Nucleus accumbens (tissue), 56 donors: ENCODE measurements at regions not wholly inside any gene's neighbourhood (a gene's known extent, or its start where the extent isn't known, plus 50 kb on each side); places are given as distances from the start of the nearest gene placed in this dataset.
"Not testable (repeated sequence)": the region's sequence is repeated elsewhere in the genome, so short reads cannot be mapped to it uniquely, and the experiment has no call there.

Source experiments
- DNase-seq, 56 donors: peaks; one replicate each; lab custom pipeline; 2025; lab: John Stamatoyannopoulos, UW

DNA sequence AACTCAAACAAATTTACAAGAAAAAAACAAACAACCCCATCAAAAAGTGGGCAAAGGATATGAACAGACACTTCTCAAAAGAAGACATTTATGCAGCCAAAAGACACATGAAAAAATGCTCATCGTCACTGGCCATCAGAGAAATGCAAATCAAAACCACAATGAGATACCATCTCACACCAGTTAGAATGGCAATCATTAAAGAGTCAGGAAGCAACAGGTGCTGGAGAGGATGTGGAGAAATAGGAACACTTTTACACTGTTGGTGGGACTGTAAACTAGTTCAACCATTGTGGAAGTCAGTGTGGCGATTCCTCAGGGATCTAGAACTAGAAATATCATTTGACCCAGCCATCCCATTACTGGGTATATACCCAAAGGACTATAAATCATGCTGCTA, 228.1 kb upstream of the AKR1E2 start:
- DNase-seq, result not testable (repeated sequence)

DNA sequence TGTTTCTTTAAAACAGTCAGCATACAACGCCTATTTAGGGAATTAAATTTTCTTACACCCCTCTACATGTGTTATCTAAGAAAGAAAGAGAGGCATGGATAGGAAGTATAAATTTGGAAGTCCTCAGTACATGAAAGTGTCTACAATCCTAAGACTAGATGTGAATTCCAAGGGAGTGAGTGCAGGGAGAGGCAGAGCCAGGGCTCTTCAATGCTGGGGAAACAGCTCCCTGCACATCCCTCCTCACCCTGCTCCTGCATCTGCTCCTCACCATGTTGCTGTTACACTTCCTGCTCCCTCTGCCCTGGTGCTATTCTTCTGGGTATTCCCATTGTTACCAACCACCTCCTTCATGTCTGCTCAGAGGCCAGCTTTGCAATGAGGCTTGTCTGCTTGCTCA, 229.1 kb upstream of the AKR1E2 start:
- no peak for DNase-seq

DNA sequence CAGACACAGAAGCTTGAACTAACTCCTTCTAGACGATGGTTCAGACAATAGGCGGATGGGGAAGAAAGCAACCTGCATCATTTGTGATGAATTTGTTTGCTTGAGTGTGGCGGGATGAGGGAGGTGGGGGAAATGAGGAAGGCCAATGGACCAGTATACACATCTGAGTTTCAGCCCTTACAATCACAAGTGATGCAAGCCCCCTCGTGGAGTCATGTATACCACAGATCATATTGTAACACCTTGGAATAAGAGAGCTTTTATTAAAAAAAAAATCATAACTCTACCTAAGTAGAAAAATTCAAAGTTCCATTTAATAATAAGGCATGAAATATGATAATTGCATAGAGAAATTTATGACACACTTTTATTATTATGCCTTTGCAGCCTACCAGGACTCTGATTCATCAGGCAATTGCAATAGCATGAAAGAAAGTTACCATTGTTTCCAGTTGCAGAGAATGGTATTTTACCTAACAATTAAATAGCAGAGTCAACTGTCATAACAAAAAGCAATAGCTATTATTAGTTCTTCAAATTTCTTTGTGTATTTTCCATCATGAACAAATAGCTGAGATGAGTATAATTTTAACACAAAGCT, 230.2 kb upstream of the AKR1E2 start:
- DNase-seq, result no peak

DNA sequence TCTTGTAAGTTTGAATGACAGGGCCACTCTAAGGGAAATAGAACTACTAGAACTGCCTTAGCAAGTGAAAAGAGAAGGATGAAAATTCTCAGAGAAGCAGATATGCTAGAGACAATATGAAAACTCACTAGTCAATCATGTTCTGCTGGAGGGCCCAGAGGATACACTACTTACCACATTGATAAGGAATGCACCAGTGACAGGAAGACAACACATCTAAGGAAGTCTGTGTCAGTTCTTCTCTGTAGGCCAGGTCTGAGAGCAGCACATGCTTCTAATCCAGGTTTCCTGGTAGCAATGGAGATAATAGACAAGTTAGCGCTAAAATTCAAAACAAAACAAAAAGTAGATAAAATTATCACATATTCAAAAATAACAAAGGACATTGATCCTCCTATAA, 235.2 kb upstream of the AKR1E2 start:
- no peak for DNase-seq

DNA sequence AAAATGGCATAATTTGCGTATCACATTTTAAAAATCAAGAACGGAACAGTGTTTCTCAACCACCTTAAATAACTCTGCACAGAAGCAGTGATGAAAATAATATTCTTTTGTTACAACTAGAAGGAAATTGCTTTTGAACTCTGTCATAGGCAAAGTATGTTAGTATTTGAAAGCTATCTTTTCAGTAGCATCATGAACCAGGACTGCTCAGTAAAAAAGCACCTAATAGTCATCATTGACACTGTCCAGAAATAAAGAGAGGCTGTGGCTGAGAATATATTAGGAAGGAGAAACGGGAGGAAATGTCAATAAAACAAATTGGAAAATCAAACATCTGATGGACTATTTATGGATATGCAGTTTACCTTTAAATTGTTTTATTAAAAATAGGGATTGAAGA, 237.2 kb upstream of the AKR1E2 start:
- DNase-seq, result no peak

DNA sequence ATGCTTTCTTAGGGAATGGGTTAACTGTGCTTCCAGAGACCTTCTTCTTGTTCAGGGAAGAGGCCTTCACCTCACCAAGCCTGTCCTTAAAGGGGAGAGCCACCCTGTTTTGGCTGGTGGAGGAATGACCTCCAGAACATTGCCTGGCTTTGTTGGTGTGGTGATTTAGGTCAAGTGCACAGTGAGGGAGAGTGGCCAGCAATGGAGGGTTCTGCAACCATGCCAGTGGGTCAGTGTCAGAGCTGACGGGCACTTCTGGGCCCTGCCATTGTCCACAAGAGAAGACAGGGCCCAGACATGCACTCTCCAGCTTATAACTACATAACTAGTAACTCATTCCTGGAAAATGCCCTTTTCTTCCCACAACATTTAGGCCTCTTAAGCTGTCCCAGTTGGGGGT, 238.5 kb upstream of the AKR1E2 start:
- peak in 4 of 56 donors; percentile 2 to 26 (median 8) for DNase-seq

DNA sequence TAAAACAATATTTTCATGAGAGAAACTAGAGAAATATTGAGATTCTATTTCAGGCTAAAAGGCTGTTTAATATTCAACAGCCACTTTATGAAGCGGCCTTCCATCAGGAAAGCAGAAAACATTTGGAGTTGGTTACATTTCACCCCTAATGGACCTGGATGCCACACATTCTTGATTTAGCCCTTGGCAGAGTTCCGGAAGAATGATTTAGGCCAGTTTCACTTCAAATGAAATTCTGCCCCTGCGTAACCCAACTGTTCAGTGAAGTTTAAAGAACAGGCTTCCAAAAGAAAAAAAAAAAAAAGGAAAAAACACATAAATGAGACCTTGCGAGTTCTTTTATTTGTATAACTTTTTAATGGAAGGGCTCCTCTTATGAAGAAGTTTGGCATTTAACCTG, 239.2 kb upstream of the AKR1E2 start:
- DNase-seq, result no peak

DNA sequence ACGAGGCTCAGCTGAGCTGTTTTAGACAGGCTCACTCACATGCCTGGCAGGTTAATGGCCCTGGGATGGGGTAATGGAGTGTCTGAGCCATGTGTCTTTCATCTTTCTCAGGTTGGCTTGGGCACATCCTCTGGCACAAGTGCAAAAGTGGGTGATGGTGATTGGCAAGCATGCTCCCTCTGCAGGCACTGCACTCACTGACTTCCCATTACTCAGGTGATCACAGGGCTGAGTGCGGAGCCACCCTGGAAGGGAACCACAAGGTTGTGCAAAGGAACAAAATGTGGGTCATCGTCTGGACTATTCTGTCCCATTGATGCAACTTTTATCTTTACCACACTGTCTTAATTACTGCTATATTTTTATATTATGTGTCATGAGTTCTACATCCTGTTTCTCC, 244.1 kb upstream of the AKR1E2 start:
- no peak for DNase-seq

DNA sequence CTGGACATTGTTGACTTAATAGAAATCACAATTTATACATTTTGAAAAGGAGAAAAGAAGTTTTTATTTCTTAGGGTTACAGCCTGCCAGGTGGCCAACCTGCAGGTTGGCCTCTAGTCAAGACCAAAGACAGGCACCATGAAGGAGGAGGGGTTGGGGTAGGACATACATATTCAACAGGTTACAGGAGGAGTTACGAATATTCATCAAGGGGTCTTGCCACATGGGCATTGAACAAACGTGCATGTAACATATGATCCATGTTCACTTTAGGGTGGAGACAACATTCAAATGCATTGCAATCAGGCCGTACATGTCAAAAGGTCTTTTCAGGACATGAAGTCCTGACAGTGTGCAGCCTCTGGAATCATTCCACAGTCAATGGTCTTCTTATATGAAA, 246.2 kb upstream of the AKR1E2 start:
- no peak for DNase-seq

DNA sequence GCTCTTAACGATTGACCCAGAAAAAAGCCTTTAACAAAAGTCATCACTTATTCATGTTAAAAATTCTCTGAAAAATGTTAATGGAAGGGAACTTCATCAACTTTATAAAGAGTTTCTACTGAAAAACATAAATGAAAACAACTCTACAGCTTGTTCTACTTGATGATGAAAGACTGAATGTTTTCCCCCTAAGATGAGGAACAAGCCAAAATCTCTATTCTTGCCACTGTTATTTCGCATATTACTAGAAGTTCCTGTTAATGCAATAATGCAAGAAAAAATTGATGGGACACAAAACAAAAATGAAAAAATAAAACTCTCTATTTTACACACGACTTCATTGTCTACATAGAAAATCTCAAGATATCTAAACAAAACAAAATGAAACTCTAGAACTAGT, 249.8 kb upstream of the AKR1E2 start:
- DNase-seq, result no peak

DNA sequence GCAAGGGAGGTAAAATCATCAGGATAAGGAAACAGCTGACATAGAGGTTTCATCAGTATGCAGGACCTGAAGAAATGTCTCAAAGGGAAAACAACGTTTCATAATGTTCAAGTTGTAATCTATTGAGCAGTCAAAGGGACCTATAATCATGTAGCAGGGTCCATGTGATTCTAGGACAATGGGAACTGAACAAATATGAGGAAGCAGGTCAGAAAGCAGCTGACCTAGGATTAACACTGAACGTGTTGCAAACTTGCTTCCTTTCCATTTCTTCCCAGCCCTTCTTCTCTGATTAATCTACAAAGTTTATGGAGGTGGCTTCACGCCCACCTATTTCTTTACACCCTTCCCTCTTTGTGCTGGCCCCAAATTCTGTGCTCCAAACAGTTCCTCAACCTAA, 256.9 kb upstream of the AKR1E2 start:
- no peak for DNase-seq

DNA sequence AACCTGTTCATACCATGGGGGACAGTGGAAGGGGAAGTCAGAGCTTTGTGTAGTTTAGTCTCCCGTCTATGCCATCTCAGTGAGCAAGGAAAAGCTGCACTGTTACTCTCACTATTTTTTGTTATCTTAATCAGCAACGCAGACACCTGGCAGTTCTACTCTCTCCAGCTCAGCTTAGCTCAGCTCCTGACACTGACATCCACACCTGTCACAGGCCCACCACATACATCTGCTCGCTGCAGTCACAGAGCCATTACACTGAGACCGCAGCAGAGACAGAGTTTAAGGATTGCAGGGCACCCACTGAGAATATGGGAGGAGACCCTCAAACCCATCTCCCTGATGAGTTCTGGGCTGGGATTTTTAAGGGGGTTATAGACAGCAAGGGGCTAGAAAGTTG, 257.3 kb upstream of the AKR1E2 start:
- no peak for DNase-seq

DNA sequence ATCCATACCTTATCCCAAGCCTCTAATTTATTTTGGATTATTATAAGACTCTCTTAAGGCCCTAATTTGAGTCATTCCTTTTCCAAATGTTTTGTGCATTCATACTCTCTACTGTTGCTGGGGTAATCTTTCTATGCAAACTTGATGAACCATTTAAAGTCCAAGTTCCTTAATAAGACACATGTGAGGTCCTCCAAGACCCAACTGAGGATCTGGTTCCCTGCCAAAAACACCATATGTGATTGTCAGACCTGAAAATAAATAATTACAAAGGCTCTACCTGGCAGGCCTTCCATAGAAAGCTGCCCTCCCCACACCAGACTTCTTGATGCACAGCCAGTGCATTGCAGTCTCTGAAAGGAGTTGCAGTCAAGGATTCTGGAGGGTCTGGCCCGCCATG, 257.9 kb upstream of the AKR1E2 start:
- DNase-seq, result no peak

DNA sequence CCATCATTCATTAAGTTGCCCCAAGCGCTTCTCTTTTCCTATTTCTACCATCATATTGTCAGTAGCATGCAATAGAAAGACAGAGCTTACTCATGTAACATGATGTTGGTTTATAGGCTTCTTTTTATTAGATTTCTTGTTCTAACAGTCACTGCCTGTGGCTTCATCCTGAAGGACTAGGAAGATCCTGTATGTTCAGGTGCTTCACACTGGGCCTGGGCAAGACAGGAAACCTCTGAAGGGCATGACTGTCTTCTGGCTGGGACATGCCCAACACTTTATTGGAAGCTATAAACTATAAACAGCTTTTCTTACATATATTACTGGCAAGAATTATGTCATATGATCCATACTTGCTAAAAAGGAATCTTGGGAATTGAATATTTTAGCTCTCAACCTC, 258.4 kb upstream of the AKR1E2 start:
- no peak for DNase-seq

DNA sequence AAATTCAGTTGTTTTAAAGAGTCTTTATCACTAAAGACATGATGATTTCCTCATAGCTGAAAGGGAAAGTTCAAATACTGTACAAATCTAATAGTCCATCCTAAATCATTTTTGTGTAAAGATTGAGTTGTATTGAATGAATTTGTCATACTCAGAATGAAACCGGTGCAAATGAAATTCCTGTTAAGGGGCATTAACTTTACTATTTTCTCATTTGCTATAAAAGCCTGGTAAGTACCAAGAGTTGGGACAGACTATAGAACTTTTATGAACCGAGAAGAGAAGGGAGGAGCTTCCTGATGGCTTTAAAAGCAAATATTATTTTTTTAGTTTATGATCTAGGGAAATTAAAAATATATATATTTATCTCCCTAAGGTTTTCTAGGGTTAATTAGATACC, 260.0 kb upstream of the AKR1E2 start:
- DNase-seq, result no peak

DNA sequence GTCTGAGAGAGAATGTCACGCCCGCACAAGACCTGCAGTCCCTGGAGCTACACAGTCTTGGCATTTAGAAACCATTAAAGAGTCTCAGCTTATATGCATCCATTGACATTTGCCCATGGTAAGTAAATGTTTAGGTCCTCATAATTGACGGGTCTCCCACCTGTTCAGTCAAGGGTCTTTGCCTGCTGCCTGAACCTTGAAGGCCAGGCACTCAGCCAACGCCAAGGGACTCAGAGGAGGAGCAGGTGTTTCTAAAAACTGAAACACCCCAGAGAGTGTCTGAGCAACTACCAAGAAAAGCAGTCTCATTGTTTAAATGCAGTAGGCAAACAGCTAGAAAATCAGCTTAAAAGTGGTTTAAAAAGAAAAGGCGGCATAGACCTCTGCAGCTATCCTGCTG, 264.7 kb upstream of the AKR1E2 start:
- no peak for DNase-seq

DNA sequence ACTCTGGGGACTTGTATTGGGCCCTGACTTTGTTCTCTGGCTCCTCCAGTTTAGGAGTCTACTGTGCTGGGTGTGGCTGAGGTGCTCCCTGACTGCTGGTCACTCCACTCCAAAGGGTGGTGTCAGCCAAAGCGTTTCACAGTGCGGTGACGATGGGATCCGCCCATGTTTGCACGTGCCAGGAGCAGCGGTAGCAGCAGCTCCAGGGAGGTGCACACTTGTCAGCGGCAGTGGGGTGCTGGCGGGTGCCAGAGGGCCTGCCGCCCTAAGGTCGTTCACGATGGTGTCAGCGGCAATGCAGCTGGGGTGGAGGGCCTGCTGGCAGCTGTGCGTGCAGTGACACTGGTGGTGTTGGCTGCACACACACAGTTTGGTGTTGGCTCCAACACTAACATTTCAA, 268.5 kb upstream of the AKR1E2 start:
- DNase-seq, result no peak

DNA sequence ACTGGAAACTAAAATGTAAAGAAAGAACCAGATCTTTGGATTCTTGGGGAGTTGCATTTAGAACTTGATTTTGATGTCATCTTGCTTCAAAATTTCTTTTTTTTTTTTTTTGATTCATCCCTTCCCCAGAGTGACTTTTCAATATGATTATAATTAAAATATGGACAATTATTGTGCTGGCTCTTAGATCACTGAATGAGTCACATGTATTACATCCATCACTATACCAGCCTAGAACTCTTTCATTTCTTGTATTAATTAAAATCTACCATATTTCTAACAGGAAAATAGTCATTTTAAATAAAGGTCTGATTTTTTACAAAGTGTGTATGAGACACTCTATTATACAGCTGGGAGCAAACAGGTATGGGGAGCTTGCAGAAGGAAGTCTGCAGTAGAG, 269.5 kb upstream of the AKR1E2 start:
- DNase-seq, result no peak

DNA sequence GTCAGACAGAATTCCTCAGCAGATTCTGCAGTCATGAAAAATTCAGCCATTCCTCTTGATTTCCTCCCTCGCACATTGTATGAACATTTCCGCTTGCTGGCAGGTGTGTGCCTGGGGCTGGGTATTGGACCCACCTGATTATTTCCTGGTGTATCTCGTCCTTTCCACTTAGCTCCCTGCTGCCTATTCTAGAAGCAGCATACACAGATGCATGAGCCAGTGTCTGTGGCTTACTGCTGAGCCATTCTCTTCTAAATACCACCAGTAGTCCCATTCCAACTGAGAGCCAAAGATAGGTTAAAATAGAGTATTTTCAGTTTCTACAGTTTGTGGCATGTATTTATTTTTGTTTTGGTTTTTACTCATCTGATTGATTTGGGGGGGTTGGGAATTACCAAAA, 270.1 kb upstream of the AKR1E2 start:
- no peak for DNase-seq

DNA sequence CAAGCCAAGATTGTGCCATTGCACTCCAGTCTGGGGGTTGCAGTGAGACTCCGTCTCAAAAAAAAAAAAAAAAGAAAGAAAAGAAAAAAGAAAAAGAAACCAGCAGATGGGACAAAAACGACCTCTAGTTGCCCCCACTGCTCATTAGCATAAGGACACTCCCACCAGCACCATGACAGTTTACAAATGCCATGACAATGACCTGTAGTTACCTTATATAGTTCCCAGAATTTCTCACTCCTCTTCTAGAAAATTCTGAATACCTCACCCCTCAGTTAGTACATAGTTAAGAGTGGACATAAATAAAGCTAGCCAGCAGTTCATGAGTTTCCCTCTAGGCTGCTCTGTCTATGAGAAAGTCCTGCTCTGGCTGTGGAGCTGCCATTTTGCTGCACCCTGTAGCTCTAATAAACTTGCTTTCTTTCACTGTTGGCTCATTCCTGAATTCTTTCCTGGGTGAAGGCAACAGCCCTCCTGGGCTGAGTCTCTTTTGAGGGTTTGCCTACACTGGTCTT, 276.8 kb upstream of the AKR1E2 start:
- DNase-seq, result no peak

DNA sequence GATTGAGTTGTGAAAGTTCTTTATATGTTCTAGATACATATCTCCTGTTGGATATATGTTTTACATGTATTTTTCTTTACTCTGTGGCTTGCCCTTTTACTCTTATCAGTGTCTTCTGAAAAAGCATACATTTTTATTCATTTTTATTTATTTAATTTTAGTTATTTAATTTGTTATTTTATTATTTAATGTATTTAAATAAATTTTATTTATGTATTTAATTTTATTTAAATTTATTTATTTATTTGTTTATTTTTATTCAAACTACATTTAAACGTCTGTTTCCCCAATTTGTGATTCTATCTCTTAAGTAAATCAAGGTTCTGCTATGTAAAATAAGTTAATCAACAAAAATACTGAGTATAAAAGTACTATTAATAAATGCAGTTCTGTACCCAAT, 279.1 kb upstream of the AKR1E2 start:
- DNase-seq, result no peak

DNA sequence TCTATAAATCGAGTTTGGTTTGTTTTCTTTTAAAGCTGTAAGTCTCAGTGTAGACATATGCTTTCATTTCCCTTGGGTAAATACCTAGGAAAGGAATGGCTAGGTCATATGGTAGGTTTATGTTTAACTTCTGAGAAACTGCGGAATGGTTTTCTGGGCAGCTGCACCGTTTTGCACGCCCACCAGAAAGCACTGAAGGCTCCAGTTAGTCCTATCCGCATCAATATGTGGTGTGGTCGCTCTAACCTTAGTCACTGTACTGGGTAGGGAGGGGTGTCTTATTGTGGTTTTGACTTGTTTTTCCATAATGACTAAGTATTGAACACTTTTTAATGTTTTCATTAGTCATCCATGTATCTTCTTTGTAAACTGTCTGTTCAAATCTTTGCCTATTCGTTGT, 279.5 kb upstream of the AKR1E2 start:
- DNase-seq, result no peak

DNA sequence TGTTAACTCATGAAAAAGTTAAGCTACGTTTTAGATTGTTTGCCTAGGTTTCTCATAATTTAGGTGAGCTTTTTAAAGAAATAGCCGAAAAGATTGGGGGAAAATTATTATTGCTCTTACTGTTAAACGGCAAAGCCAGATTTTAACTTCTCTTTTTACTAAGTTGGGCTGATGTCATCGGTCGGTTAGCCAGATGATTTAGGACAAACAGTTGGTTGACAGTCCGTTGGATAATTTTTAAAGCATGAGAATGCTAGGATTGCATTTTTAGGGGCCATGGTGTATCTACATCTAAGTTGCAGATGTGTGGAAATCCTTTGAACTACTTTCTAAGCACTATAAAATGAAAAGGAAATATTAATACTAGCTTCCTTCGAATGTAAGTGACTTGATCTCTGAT, 280.9 kb upstream of the AKR1E2 start:
- DNase-seq, result no peak
